ENCODE measurements at regions not wholly inside any gene's neighbourhood (a gene's known extent, or its start where the extent isn't known, plus 50 kb on each side); places are given as distances from the start of the nearest gene placed in this dataset.
"Not testable (repeated sequence)": the region's sequence is repeated elsewhere in the genome, so short reads cannot be mapped to it uniquely, and the experiment has no call there.

GRCh38 chr2:13522917-13523821 lies 806.4 kb downstream of the TRIB2 start:
- peak overlapping the region; percentile 50 for H3K4me2 ChIP-seq (ENCODE audit: low read length)
- H3K27me3 ChIP-seq (ENCODE audit: low read depth, low read length): no peaks in the 10 kb centered on the region
- H3K36me3 ChIP-seq (replicated peaks; ENCODE audit: low read depth, low read length): no peaks in the 10 kb centered on the region
- H3K27ac ChIP-seq (ENCODE audit: low read length): no peak overlapping the region
- H3K9ac ChIP-seq (ENCODE audit: low read length): no peak overlapping the region; the same call in 1 of the 2 replicates
- H4K20me1 ChIP-seq (ENCODE audit: insufficient read depth, low read length): no peaks in the 10 kb centered on the region
- peak overlapping the region; percentile 19; the same call in 1 of the 2 replicates for H2AFZ ChIP-seq (ENCODE audit: low read depth, low read length)
- H3K4me1 ChIP-seq (ENCODE audit: low read length): peaks cover 24% of the 10 kb centered on the region
- peak overlapping the region; percentile 19; the same call in 1 of the 2 replicates for H3K4me3 ChIP-seq (ENCODE audit: low read length)
- peak; percentile 8; the same call in 1 of the 2 replicates for TF ChIP-seq CTCF (IDR thresholded peaks at IDR 0.05; ENCODE audit: low read depth, low read length)
- TF ChIP-seq EZH2phosphoT487 (IDR thresholded peaks at IDR 0.05; ENCODE audit: low read depth): no peak
- H3K79me2 ChIP-seq (ENCODE audit: low read length): no peaks in the 10 kb centered on the region
- no peaks in the 10 kb centered on the region for H3K9me3 ChIP-seq (ENCODE audit: insufficient read depth, low read length)

- H3K9ac ChIP-seq (ENCODE audit: low read length): no peak overlapping the region
- no peaks in the 10 kb centered on the region for H3K79me2 ChIP-seq (ENCODE audit: low read length)
- peaks cover 24% of the 10 kb centered on the region for H3K4me1 ChIP-seq (ENCODE audit: low read length)
- H4K20me1 ChIP-seq (ENCODE audit: insufficient read depth, low read length): no peaks in the 10 kb centered on the region
- no peaks in the 10 kb centered on the region for H3K27me3 ChIP-seq (ENCODE audit: low read depth, low read length)
- H3K9me3 ChIP-seq (ENCODE audit: insufficient read depth, low read length): no peaks in the 10 kb centered on the region
- H3K36me3 ChIP-seq (replicated peaks; ENCODE audit: low read depth, low read length): no peaks in the 10 kb centered on the region
- no peak overlapping the region for H2AFZ ChIP-seq (ENCODE audit: low read depth, low read length)
- H3K4me3 ChIP-seq (ENCODE audit: low read length): no peak overlapping the region
- H3K27ac ChIP-seq (ENCODE audit: low read length): no peak overlapping the region
- no peak for TF ChIP-seq CTCF (IDR thresholded peaks at IDR 0.05; ENCODE audit: low read depth, low read length)
- TF ChIP-seq EZH2phosphoT487 (IDR thresholded peaks at IDR 0.05; ENCODE audit: low read depth): no peak
- peak overlapping the region; percentile 38; the same call in 1 of the 2 replicates for H3K4me2 ChIP-seq (ENCODE audit: low read length)
These were observed 807.8 kb downstream of the TRIB2 start for GRCh38 chr2:13524492-13524891.

- not testable (repeated sequence) for H3K27ac ChIP-seq (ENCODE audit: low read length); H3K79me2 ChIP-seq (ENCODE audit: low read length); H3K4me1 ChIP-seq (ENCODE audit: low read length); H2AFZ ChIP-seq (ENCODE audit: low read depth, low read length); H3K9me3 ChIP-seq (ENCODE audit: insufficient read depth, low read length); H3K27me3 ChIP-seq (ENCODE audit: low read depth, low read length); H3K9ac ChIP-seq (ENCODE audit: low read length); H3K4me2 ChIP-seq (ENCODE audit: low read length); H3K36me3 ChIP-seq (replicated peaks; ENCODE audit: low read depth, low read length); H4K20me1 ChIP-seq (ENCODE audit: insufficient read depth, low read length); H3K4me3 ChIP-seq (ENCODE audit: low read length)
These were observed 815.1 kb downstream of the TRIB2 start for GRCh38 chr2:13531735-13532410.

- H2AFZ ChIP-seq (ENCODE audit: low read depth, low read length); H3K9me3 ChIP-seq (ENCODE audit: insufficient read depth, low read length); H3K36me3 ChIP-seq (replicated peaks; ENCODE audit: low read depth, low read length); H3K4me2 ChIP-seq (ENCODE audit: low read length); H3K9ac ChIP-seq (ENCODE audit: low read length); H3K79me2 ChIP-seq (ENCODE audit: low read length); H3K27ac ChIP-seq (ENCODE audit: low read length); H3K4me1 ChIP-seq (ENCODE audit: low read length); H3K27me3 ChIP-seq (ENCODE audit: low read depth, low read length); H3K4me3 ChIP-seq (ENCODE audit: low read length); H4K20me1 ChIP-seq (ENCODE audit: insufficient read depth, low read length): not testable (repeated sequence)
These were observed 816.2 kb downstream of the TRIB2 start for GRCh38 chr2:13532781-13533523.

All from OCI-LY3 (cell line).